ENCODE measurements at regions not wholly inside any gene's neighbourhood (a gene's known extent, or its start where the extent isn't known, plus 50 kb on each side); places are given as distances from the start of the nearest gene placed in this dataset.
"Not testable (repeated sequence)": the region's sequence is repeated elsewhere in the genome, so short reads cannot be mapped to it uniquely, and the experiment has no call there.

DNA sequence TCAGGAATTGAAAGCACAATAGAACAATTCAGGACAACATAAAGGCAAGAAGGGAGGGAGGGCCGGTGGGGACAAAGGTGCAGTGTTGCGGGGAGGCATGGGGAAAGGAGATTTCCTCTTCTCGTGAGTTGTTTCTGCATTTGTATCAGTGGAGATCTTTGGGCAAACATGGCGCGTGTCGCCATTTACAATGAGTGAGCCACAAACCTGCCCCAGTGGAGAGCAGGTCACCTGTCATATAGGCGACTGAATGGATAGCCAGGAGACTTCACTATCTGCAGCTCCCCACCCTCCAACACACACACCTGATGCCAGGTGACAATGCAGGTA is 87.7 kb upstream of the SLC45A1 start:
- no peaks in the 10 kb centered on the region for H3K9me3 ChIP-seq (ENCODE audit: low read length)
- no TSS peak for BruUV-seq (replicated peaks)
- no peak overlapping the region for H3K4me2 ChIP-seq (ENCODE audit: low read length)
- no peak for ATAC-seq
- H3K79me2 ChIP-seq (ENCODE audit: low read length), result no peaks in the 10 kb centered on the region
- H3K9me2 ChIP-seq (replicated peaks; ENCODE audit: low read length), result no peaks in the 10 kb centered on the region
- H3K4me1 ChIP-seq (ENCODE audit: insufficient read depth, low read length), result peaks cover 14% of the 10 kb centered on the region
- H2AFZ ChIP-seq (ENCODE audit: low read length), result no peak overlapping the region
- no peaks in the 10 kb centered on the region for H3K36me3 ChIP-seq (ENCODE audit: low read depth, low read length)
- intact Hi-C loops (cut with micrococcal nuclease), result no loop called here
- CTCF ChIA-PET, result no interaction called here
- no peaks in the 10 kb centered on the region for H4K20me1 ChIP-seq (ENCODE audit: low read length)
- TF ChIP-seq EZH2phosphoT487 (IDR thresholded peaks at IDR 0.05; ENCODE audit: borderline replicate concordance, low read length), result no peak
- TF ChIP-seq, protein P1, sequence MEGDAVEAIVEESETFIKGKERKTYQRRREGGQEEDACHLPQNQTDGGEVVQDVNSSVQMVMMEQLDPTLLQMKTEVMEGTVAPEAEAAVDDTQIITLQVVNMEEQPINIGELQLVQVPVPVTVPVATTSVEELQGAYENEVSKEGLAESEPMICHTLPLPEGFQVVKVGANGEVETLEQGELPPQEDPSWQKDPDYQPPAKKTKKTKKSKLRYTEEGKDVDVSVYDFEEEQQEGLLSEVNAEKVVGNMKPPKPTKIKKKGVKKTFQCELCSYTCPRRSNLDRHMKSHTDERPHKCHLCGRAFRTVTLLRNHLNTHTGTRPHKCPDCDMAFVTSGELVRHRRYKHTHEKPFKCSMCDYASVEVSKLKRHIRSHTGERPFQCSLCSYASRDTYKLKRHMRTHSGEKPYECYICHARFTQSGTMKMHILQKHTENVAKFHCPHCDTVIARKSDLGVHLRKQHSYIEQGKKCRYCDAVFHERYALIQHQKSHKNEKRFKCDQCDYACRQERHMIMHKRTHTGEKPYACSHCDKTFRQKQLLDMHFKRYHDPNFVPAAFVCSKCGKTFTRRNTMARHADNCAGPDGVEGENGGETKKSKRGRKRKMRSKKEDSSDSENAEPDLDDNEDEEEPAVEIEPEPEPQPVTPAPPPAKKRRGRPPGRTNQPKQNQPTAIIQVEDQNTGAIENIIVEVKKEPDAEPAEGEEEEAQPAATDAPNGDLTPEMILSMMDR (conservative IDR thresholded peaks at IDR 0.05; ENCODE audit: low read depth, low read length), result no peak
- no peaks in the 10 kb centered on the region for H3K27me3 ChIP-seq (ENCODE audit: low read length)
- no peak overlapping the region for H3K27ac ChIP-seq (ENCODE audit: low read length)
- H3F3A ChIP-seq (ENCODE audit: low read length, unreplicated experiment), result no peaks in the 10 kb centered on the region
- POLR2A ChIA-PET (ENCODE audit: unreplicated experiment), result no interaction called here
- H3K9ac ChIP-seq (ENCODE audit: low read length), result no peak overlapping the region
- no peak for DNase-seq
- no peak overlapping the region for H3K4me3 ChIP-seq (ENCODE audit: low read length)

DNA sequence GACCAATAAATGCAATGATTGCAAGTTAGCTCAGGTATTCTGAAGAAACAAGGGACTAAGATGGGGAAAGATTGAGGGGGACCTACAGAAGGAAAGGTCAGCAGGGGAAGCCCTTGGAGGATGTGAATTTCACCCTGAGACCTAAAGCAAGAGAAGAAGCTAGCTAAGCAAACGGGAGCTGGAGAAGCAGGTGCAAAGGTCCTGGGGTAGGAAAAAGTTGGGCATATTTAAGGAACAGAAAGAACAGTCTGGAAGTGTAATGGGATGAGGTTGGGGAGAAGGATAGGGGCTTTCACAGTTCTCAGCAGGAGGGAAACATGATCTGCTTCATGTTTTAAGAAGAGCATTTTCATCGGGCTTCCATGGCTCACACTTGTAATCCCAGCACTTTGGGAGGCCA is 89.7 kb upstream of the SLC45A1 start:
- ChIA-PET CTCF (no interaction called here), POLR2A (ENCODE audit: unreplicated experiment) (interaction anchor here (0.5 kb wide), 1 partner anchor 52 kb away, joined by 3 read pairs; no protein-coding TSS in a partner anchor)
- H3K4me1 ChIP-seq (ENCODE audit: insufficient read depth, low read length), result peaks cover 18% of the 10 kb centered on the region
- no peak overlapping the region for H3K4me3 ChIP-seq (ENCODE audit: low read length)
- no peak overlapping the region for H2AFZ ChIP-seq (ENCODE audit: low read length)
- BruUV-seq (replicated peaks), result no TSS peak
- H3K36me3 ChIP-seq (ENCODE audit: low read depth, low read length), result no peaks in the 10 kb centered on the region
- H3K27me3 ChIP-seq (ENCODE audit: low read length), result no peaks in the 10 kb centered on the region
- DNase-seq (no peak), ATAC-seq (no peak)
- no peak overlapping the region for H3K9ac ChIP-seq (ENCODE audit: low read length)
- no peaks in the 10 kb centered on the region for H3K9me3 ChIP-seq (ENCODE audit: low read length)
- no peaks in the 10 kb centered on the region for H3K79me2 ChIP-seq (ENCODE audit: low read length)
- no peak overlapping the region for H3K4me2 ChIP-seq (ENCODE audit: low read length)
- H3K9me2 ChIP-seq (replicated peaks; ENCODE audit: low read length), result no peaks in the 10 kb centered on the region
- H4K20me1 ChIP-seq (ENCODE audit: low read length), result no peaks in the 10 kb centered on the region
- TF ChIP-seq, protein P1 (conservative IDR thresholded peaks at IDR 0.05; ENCODE audit: low read depth, low read length), result no peak
- no peak for TF ChIP-seq EZH2 (IDR thresholded peaks at IDR 0.05; ENCODE audit: low read length, unreplicated experiment)
- TF ChIP-seq EZH2phosphoT487 (IDR thresholded peaks at IDR 0.05; ENCODE audit: borderline replicate concordance, low read length), result no peak
- no peaks in the 10 kb centered on the region for H3F3A ChIP-seq (ENCODE audit: low read length, unreplicated experiment)
- intact Hi-C loops (cut with micrococcal nuclease), result no loop called here
- H3K27ac ChIP-seq (ENCODE audit: low read length), result no peak overlapping the region

DNA sequence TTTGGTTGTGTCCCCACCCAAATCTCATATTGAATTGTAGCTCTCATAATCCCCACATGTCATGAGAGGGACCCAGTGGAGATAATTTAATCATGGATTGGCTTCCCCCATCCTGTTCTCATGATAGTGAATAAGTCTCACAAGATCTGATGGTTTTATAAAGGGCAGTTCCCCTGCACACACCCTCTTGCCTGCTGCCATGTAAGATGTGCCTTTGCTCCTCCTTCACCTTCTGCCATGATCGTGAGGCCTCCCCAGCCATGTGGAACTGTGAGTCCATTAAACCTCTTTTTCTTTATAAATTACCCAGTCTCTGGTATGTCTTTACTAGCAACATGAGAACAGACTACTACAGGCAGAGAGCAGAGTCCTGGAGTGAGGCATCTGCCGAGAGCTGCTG is 90.2 kb upstream of the SLC45A1 start:
- H3K27me3 ChIP-seq (ENCODE audit: low read length); H3K79me2 ChIP-seq (ENCODE audit: low read length); H3K9me3 ChIP-seq (ENCODE audit: low read length); H3K9me2 ChIP-seq (replicated peaks; ENCODE audit: low read length); DNase-seq; H3K4me3 ChIP-seq (ENCODE audit: low read length); H3K9ac ChIP-seq (ENCODE audit: low read length); H4K20me1 ChIP-seq (ENCODE audit: low read length); H3K4me2 ChIP-seq (ENCODE audit: low read length); BruUV-seq (replicated peaks); H3K27ac ChIP-seq (ENCODE audit: low read length); ATAC-seq; intact Hi-C loops (cut with micrococcal nuclease); H3F3A ChIP-seq (ENCODE audit: low read length, unreplicated experiment); H2AFZ ChIP-seq (ENCODE audit: low read length); H3K36me3 ChIP-seq (ENCODE audit: low read depth, low read length): not testable (repeated sequence)
- POLR2A ChIA-PET (ENCODE audit: unreplicated experiment), result interaction anchor here (0.5 kb wide), 1 partner anchor 53 kb away, joined by 3 read pairs; no protein-coding TSS in a partner anchor
- CTCF ChIA-PET, result interaction anchor here (0.6 kb wide), 1 partner anchor 171 kb away, joined by 3 read pairs; no protein-coding TSS in a partner anchor
- peaks cover 17% of the 10 kb centered on the region for H3K4me1 ChIP-seq (ENCODE audit: insufficient read depth, low read length)
